ENCODE measurements at regions not wholly inside any gene's neighbourhood (a gene's known extent, or its start where the extent isn't known, plus 50 kb on each side); places are given as distances from the start of the nearest gene placed in this dataset.

- no peak overlapping the region for H3K4me3 ChIP-seq (ENCODE audit: low read depth, low read length)
- TF ChIP-seq CTCF (IDR thresholded peaks at IDR 0.05; ENCODE audit: borderline replicate concordance, insufficient read depth, low read depth, low read length) = no peak
Measured at GRCh38 chr2:106606652-106607051, 119.5 kb downstream of the CD8B2 start.

GRCh38 chr2:106607371-106607770, 120.2 kb downstream of the CD8B2 start:
- no peak for TF ChIP-seq CTCF (IDR thresholded peaks at IDR 0.05; ENCODE audit: borderline replicate concordance, insufficient read depth, low read depth, low read length)
- no peak overlapping the region for H3K4me3 ChIP-seq (ENCODE audit: low read depth, low read length)

- no peak overlapping the region for H3K4me3 ChIP-seq (ENCODE audit: low read depth, low read length)
- no peak for TF ChIP-seq CTCF (IDR thresholded peaks at IDR 0.05; ENCODE audit: borderline replicate concordance, insufficient read depth, low read depth, low read length)
Measured at GRCh38 chr2:106609780-106610179, 122.6 kb downstream of the CD8B2 start.

GRCh38 chr2:106614511-106615291, 127.5 kb downstream of the CD8B2 start:
- TF ChIP-seq CTCF (IDR thresholded peaks at IDR 0.05; ENCODE audit: borderline replicate concordance, insufficient read depth, low read depth, low read length) = no peak
- no peak overlapping the region for H3K4me3 ChIP-seq (ENCODE audit: low read depth, low read length)

GRCh38 chr2:106618614-106619013, 131.4 kb downstream of the CD8B2 start:
- TF ChIP-seq CTCF (IDR thresholded peaks at IDR 0.05; ENCODE audit: borderline replicate concordance, insufficient read depth, low read depth, low read length) = no peak
- H3K4me3 ChIP-seq (ENCODE audit: low read depth, low read length) = no peak overlapping the region

GRCh38 chr2:106623456-106623855, 136.3 kb downstream of the CD8B2 start:
- TF ChIP-seq CTCF (IDR thresholded peaks at IDR 0.05; ENCODE audit: borderline replicate concordance, insufficient read depth, low read depth, low read length) = no peak
- no peak overlapping the region for H3K4me3 ChIP-seq (ENCODE audit: low read depth, low read length)

GRCh38 chr2:106624787-106625380, 137.7 kb downstream of the CD8B2 start:
- no peak for TF ChIP-seq CTCF (IDR thresholded peaks at IDR 0.05; ENCODE audit: borderline replicate concordance, insufficient read depth, low read depth, low read length)
- no peak overlapping the region for H3K4me3 ChIP-seq (ENCODE audit: low read depth, low read length)

All from GM12875 (cell line).